Fibroblast of lung (primary cell): ENCODE measurements at regions not wholly inside any gene's neighbourhood (a gene's known extent, or its start where the extent isn't known, plus 50 kb on each side); places are given as distances from the start of the nearest gene placed in this dataset.

Experiments used
- DNase-seq, 2 donors: peaks; one replicate each; pipeline versions ENCODE4 v3.0.0 to v3.0.0-alpha.2; 2010; ENCODE audit warnings: low read depth in 2 of 2
- H2AFZ ChIP-seq: 2 replicates; pipeline ENCODE4 v1.5.1; 2012; ENCODE audit warnings: low read length, control low read depth, inconsistent platforms
- H3K27ac ChIP-seq: 2 replicates; pipeline ENCODE4 v1.5.1; 2011; ENCODE audit warnings: low read length, control low read depth; ENCODE audit not compliant: insufficient read depth
- H3K27me3 ChIP-seq: 2 replicates; pipeline ENCODE4 v1.5.1; 2011; ENCODE audit warnings: mild to moderate bottlenecking, low read length; ENCODE audit not compliant: control insufficient read depth, insufficient read depth
- H3K36me3 ChIP-seq: 2 replicates; pipeline ENCODE4 v1.5.1; 2011; ENCODE audit warnings: low read length; ENCODE audit not compliant: control insufficient read depth, insufficient read depth
- H3K4me1 ChIP-seq: 2 replicates; pipeline ENCODE4 v1.5.1; 2011; ENCODE audit warnings: low read length; ENCODE audit not compliant: control insufficient read depth, insufficient read depth; ENCODE audit errors: extremely low read depth
- H3K4me2 ChIP-seq: 2 replicates; pipeline ENCODE4 v1.5.1; 2011; ENCODE audit warnings: low read length, control low read depth; ENCODE audit not compliant: insufficient read depth; ENCODE audit errors: extremely low read depth
- H3K4me3 ChIP-seq, 4 experiments: fragments of 200-600 bp in 1 of 4; sonication (generic) in 1 of 4; replicated peaks in 1 of 4; 2 replicates each; pipeline ENCODE4 v1.5.1; 2011 to 2016; ENCODE audit warnings: low read length in 4 of 4, low read depth in 3 of 4, mild to moderate bottlenecking in 3 of 4, control low read depth in 2 of 4, inconsistent platforms in 1 of 4, mixed read lengths in 1 of 4; ENCODE audit not compliant: insufficient read depth in 1 of 4; ENCODE audit errors: control extremely low read depth in 1 of 4
- H3K79me2 ChIP-seq: 2 replicates; pipeline ENCODE4 v1.5.1; 2012; ENCODE audit warnings: mild to moderate bottlenecking, low read length, inconsistent platforms; ENCODE audit not compliant: control insufficient read depth, insufficient read depth
- H3K9ac ChIP-seq: 2 replicates; pipeline ENCODE4 v1.5.1; 2011; ENCODE audit warnings: mild to moderate bottlenecking, low read length, control low read depth; ENCODE audit not compliant: insufficient read depth
- H3K9me3 ChIP-seq: 2 replicates; pipeline ENCODE4 v1.5.1; 2012; ENCODE audit warnings: low read depth, low read length; ENCODE audit not compliant: control insufficient read depth, insufficient read depth
- H4K20me1 ChIP-seq: 2 replicates; pipeline ENCODE4 v1.5.1; 2011; ENCODE audit warnings: low read length; ENCODE audit not compliant: control insufficient read depth, insufficient read depth; ENCODE audit errors: extremely low read depth
- CTCF ChIP-seq, 2 donors: IDR thresholded peaks in 1 of 2; conservative IDR thresholded peaks in 1 of 2; 1 replicate in 1 of 2; 2 replicates in 1 of 2; pipeline ENCODE4 v1.5.1; 2011 to 2012; ENCODE audit warnings: low read length in 2 of 2, control low read depth in 1 of 2, inconsistent platforms in 1 of 2, low read depth in 1 of 2, mild to moderate bottlenecking in 1 of 2
- EZH2 ChIP-seq: IDR thresholded peaks from 2 replicates; pipeline ENCODE4 v1.5.1; 2012; ENCODE audit warnings: low read length, control low read depth, mild to moderate bottlenecking; ENCODE audit errors: missing control alignments

GRCh38 chr6:141202626-141203025 lies 930.1 kb upstream of the GJE1 start:
- Histone ChIP-seq H4K20me1 (no peaks in the 10 kb centered on the region), H3K27ac (no peak overlapping the region), H3K4me1 (no peaks in the 10 kb centered on the region), H3K79me2 (no peaks in the 10 kb centered on the region), H3K36me3 (no peaks in the 10 kb centered on the region), H3K27me3 (no peaks in the 10 kb centered on the region), H3K9ac (no peak overlapping the region), H3K9me3 (no peaks in the 10 kb centered on the region), H3K4me3 (no peak overlapping the region), H3K4me2 (no peak overlapping the region), H2AFZ (no peak overlapping the region)
- TF ChIP-seq CTCF (conservative IDR thresholded peaks at IDR 0.05 in 1 of 2, IDR thresholded peaks at IDR 0.05 in 1 of 2; ENCODE audit: low read depth in 1 of 2, low read length in 2 of 2) (no peak), EZH2 (no peak)
- no peak for DNase-seq

- no peaks in the 10 kb centered on the region for H3K27me3 ChIP-seq
- no peak overlapping the region for H3K4me2 ChIP-seq
- no peaks in the 10 kb centered on the region for H3K79me2 ChIP-seq
- no peaks in the 10 kb centered on the region for H3K36me3 ChIP-seq
- no peak overlapping the region for H3K27ac ChIP-seq
- no peak for TF ChIP-seq EZH2
- no peak for TF ChIP-seq CTCF (conservative IDR thresholded peaks at IDR 0.05 in 1 of 2, IDR thresholded peaks at IDR 0.05 in 1 of 2; ENCODE audit: low read depth in 1 of 2, low read length in 2 of 2)
- H3K4me3 ChIP-seq = no peak overlapping the region
- peak; percentile 8 to 96 for DNase-seq
- no peaks in the 10 kb centered on the region for H3K9me3 ChIP-seq
- peak overlapping the region; percentile 15 for H2AFZ ChIP-seq
- H4K20me1 ChIP-seq = no peaks in the 10 kb centered on the region
- no peak overlapping the region for H3K9ac ChIP-seq
- no peaks in the 10 kb centered on the region for H3K4me1 ChIP-seq
Measured at GRCh38 chr6:141199074-141199473, 933.7 kb upstream of the GJE1 start.

GRCh38 chr6:141195251-141195832 lies 937.4 kb upstream of the GJE1 start:
- TF ChIP-seq CTCF (conservative IDR thresholded peaks at IDR 0.05 in 1 of 2, IDR thresholded peaks at IDR 0.05 in 1 of 2; ENCODE audit: low read depth in 1 of 2, low read length in 2 of 2) (peak in 1 of 2 donors; percentile 9), EZH2 (no peak)
- no peak overlapping the region for H3K4me2 ChIP-seq
- no peaks in the 10 kb centered on the region for H3K27me3 ChIP-seq
- H3K4me1 ChIP-seq = no peaks in the 10 kb centered on the region
- no peaks in the 10 kb centered on the region for H3K79me2 ChIP-seq
- H3K9ac ChIP-seq = no peak overlapping the region
- no peak for DNase-seq
- H3K36me3 ChIP-seq = no peaks in the 10 kb centered on the region
- H3K9me3 ChIP-seq = no peaks in the 10 kb centered on the region
- no peak overlapping the region for H3K4me3 ChIP-seq
- no peaks in the 10 kb centered on the region for H4K20me1 ChIP-seq
- no peak overlapping the region for H3K27ac ChIP-seq
- H2AFZ ChIP-seq = no peak overlapping the region
